ENCODE measurements at regions not wholly inside any gene's neighbourhood (a gene's known extent, or its start where the extent isn't known, plus 50 kb on each side); places are given as distances from the start of the nearest gene placed in this dataset.

DNA sequence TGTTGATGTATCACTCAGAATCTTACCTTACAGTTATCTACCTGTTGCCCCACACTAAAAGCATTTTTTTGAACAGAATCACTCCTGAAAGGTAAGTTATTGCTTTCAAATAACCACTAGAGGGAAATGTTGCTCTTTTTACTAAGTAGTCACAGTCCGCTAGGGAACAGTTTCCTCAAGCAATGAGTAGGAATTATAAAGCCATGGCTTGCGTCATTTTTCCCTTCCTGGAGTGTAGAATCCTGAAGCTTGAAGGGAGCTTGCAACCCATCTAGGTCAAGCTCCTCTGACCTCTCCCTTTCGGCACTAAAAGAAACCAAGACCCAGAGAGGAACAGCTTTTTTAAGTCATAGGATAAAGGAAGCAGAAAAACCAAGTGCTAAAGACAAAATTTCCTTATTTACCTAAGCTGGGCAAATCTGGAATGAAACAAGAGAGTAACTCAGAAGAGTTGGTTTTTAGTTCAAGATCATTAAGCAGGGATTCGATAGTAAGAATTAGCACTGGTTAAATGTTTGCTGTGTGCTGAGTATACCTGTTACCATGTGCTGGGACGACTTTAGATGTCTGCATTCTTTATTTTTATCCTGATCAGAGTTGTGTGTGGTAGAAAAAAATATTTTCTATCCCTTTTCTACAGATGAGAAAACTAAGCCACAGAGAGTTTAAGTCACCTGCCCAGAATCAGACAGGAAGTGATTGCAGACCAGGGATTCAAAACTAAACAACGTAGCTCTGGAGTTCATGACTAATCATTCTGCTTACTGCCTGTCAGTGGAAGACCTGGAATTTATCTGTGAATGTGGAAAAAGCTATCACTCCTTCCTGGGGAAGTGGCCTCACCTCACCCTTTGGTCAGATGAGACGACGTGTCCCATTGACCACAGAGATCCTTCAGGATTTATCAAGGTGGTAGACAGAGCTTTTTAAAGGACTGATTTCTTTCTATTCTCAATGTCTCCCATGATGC is 631.5 kb downstream of the RAB28 start:
- Histone ChIP-seq H3K4me1 (replicated peaks in 1 of 4; ENCODE audit: control insufficient read depth in 3 of 4, insufficient read depth in 4 of 4, low read length in 3 of 4) (no peaks in the 10 kb centered on the region), H2BK120ac (replicated peaks; ENCODE audit: low read depth, low read length) (no peak overlapping the region), H3K27me3 (replicated peaks in 1 of 4; ENCODE audit: control insufficient read depth in 3 of 4, extremely low read depth in 1 of 4, insufficient read depth in 3 of 4, low read length in 3 of 4) (peaks cover 0 to 1% (median 0%) of the 10 kb centered on the region in 4 experiments; a peak in 1 of 7 replicates), H3K23ac (ENCODE audit: insufficient read length) (no peak overlapping the region), H2AFZ (ENCODE audit: low read length) (peak overlapping the region; percentile 48), H3K79me1 (ENCODE audit: low read depth, low read length) (no peaks in the 10 kb centered on the region), H4K20me1 (replicated peaks in 1 of 2; ENCODE audit: control insufficient read depth in 1 of 2, insufficient read depth in 2 of 2, low read length in 2 of 2) (no peaks in the 10 kb centered on the region), H3K9me3 (ENCODE audit: insufficient read depth in 2 of 2, low read depth in 1 of 2, low read length in 1 of 2) (no peaks in the 10 kb centered on the region), H3K27ac (ENCODE audit: low read depth, low read length) (no peak overlapping the region), H2BK5ac (ENCODE audit: low read depth, low read length) (no peak overlapping the region), H2AK5ac (ENCODE audit: low read depth, low read length) (no peak overlapping the region), H4K91ac (replicated peaks; ENCODE audit: insufficient read length, low read length) (no peak overlapping the region), H4K8ac (ENCODE audit: extremely low read depth, insufficient read depth, low read length) (no peak overlapping the region), H3K4me2 (ENCODE audit: insufficient read depth in 1 of 2, low read depth in 2 of 2, low read length in 2 of 2) (no peak overlapping the region), H3K9ac (replicated peaks in 1 of 4; ENCODE audit: extremely low read depth in 1 of 4, low read depth in 3 of 4, low read length in 3 of 4) (no peak overlapping the region), H2BK20ac (ENCODE audit: low read length) (no peak overlapping the region), H2BK12ac (ENCODE audit: low read depth, low read length) (no peak overlapping the region), H4K5ac (ENCODE audit: insufficient read length, low read depth, low read length) (no peak overlapping the region), H3K4me3 (ENCODE audit: extremely low read depth in 1 of 4, insufficient read depth in 2 of 4, low read depth in 3 of 4, low read length in 4 of 4) (no peak overlapping the region), H3K4ac (replicated peaks; ENCODE audit: insufficient read length, low read depth, low read length) (no peak overlapping the region), H3K18ac (ENCODE audit: extremely low read depth, low read length) (no peak overlapping the region), H3K79me2 (ENCODE audit: control insufficient read depth in 1 of 2, insufficient read depth in 2 of 2, low read length in 2 of 2) (no peaks in the 10 kb centered on the region), H2BK15ac (ENCODE audit: low read length) (no peak overlapping the region), H3K14ac (ENCODE audit: insufficient read length) (no peak overlapping the region), H3K36me3 (ENCODE audit: control insufficient read depth in 2 of 4, insufficient read depth in 4 of 4, low read length in 3 of 4) (no peaks in the 10 kb centered on the region), H3K56ac (replicated peaks; ENCODE audit: insufficient read length, low read depth, low read length) (no peak overlapping the region), H3K23me2 (ENCODE audit: low read depth, low read length) (no peaks in the 10 kb centered on the region)
- 61% methylated on average over 8 of the region's 8 CpGs; no CpG with 5 or more reads in 1 of the 2 experiments for WGBS, 2 experiments (ENCODE audit: extremely low coverage in 1 of 2, insufficient coverage in 1 of 2, insufficient read length in 1 of 2, insufficient replicate concordance in 2 of 2, low coverage in 1 of 2, low lambda C conversion rate in 2 of 2, missing lambda C conversion rate in 1 of 2)
- CTCF ChIA-PET (ENCODE audit: partially characterized antibody) = interaction anchor here (0.5 to 3.2 kb wide), 34 partner anchors 9 to 697 kb away, joined by 3 to 28 read pairs (median 4); no protein-coding TSS in a partner anchor
- FAIRE-seq (peak; percentile 99), DNase-seq (ENCODE audit: low read depth in 1 of 2, low spot score in 2 of 2) (peak in 1 of 2 experiments; percentile 15)
- POLR2A ChIA-PET (ENCODE audit: partially characterized antibody) = interaction anchor here (1.4 kb wide), 1 partner anchor 631 kb away, joined by 3 read pairs; no protein-coding TSS in a partner anchor
- TF ChIP-seq, protein P1, sequence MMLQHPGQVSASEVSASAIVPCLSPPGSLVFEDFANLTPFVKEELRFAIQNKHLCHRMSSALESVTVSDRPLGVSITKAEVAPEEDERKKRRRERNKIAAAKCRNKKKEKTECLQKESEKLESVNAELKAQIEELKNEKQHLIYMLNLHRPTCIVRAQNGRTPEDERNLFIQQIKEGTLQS (IDR thresholded peaks at IDR 0.05; ENCODE audit: insufficient read depth, low read depth, low read length) = peak; percentile 42; the same call in 1 of the 2 replicates
- TF ChIP-seq RNF2 (IDR thresholded peaks at IDR 0.05; ENCODE audit: borderline replicate concordance, low read depth, low read length, missing control alignments, poor library complexity, severe bottlenecking) (no peak), CEBPB (IDR thresholded peaks at IDR 0.05; ENCODE audit: low read depth, low read length) (peak; percentile 94), EP300 (IDR thresholded peaks at IDR 0.05; ENCODE audit: borderline replicate concordance in 1 of 2, low read depth in 2 of 2, low read length in 2 of 2) (no peak), SAP30 (IDR thresholded peaks at IDR 0.05; ENCODE audit: insufficient read depth, insufficient replicate concordance, low read length) (no peak), JUND (IDR thresholded peaks at IDR 0.05; ENCODE audit: low read length) (peak; percentile 80), NRF1 (IDR thresholded peaks at IDR 0.05; ENCODE audit: low read depth, low read length) (no peak)
